Stimulated activated CD4-positive, alpha-beta T cell treated with anti-CD3 and anti-CD28 coated beads, Interleukin-2, amount 100 ng/mL, for 48 hours (primary cell): ENCODE measurements at regions not wholly inside any gene's neighbourhood (a gene's known extent, or its start where the extent isn't known, plus 50 kb on each side); places are given as distances from the start of the nearest gene placed in this dataset.

Experiments
- DNase-seq, 2 donors: peaks; one replicate each; pipeline ENCODE4 v3.0.0-alpha.2; 2020

GRCh38 chr6:141364232-141364631 is 768.5 kb upstream of the GJE1 start:
- no peak for DNase-seq

GRCh38 chr6:141361559-141361958 is 771.2 kb upstream of the GJE1 start:
- DNase-seq = no peak

GRCh38 chr6:141359953-141360352 is 772.8 kb upstream of the GJE1 start:
- DNase-seq = no peak

- no peak for DNase-seq
Measured at GRCh38 chr6:141354191-141354955, 778.4 kb upstream of the GJE1 start.

GRCh38 chr6:141351721-141352120 is 781.0 kb upstream of the GJE1 start:
- no peak for DNase-seq

- no peak for DNase-seq
Measured at GRCh38 chr6:141349710-141350109, 783.0 kb upstream of the GJE1 start.

GRCh38 chr6:141347906-141348492 is 784.7 kb upstream of the GJE1 start:
- no peak for DNase-seq

- no peak for DNase-seq
Measured at GRCh38 chr6:141347086-141347485, 785.6 kb upstream of the GJE1 start.

- DNase-seq = no peak
Measured at GRCh38 chr6:141346535-141346934, 786.2 kb upstream of the GJE1 start.

- no peak for DNase-seq
Measured at GRCh38 chr6:141337191-141337590, 795.5 kb upstream of the GJE1 start.

GRCh38 chr6:141335477-141336273 is 797.0 kb upstream of the GJE1 start:
- no peak for DNase-seq

- no peak for DNase-seq
Measured at GRCh38 chr6:141326925-141327324, 805.8 kb upstream of the GJE1 start.

- DNase-seq = peak; percentile 19 to 36
Measured at GRCh38 chr6:141326426-141326825, 806.3 kb upstream of the GJE1 start.

GRCh38 chr6:141321493-141322347 is 811.0 kb upstream of the GJE1 start:
- DNase-seq = no peak

- no peak for DNase-seq
Measured at GRCh38 chr6:141316236-141316635, 816.5 kb upstream of the GJE1 start.

- no peak for DNase-seq
Measured at GRCh38 chr6:141313986-141314385, 818.7 kb upstream of the GJE1 start.

- no peak for DNase-seq
Measured at GRCh38 chr6:141309295-141309694, 823.4 kb upstream of the GJE1 start.

- DNase-seq = no peak
Measured at GRCh38 chr6:141307309-141307998, 825.3 kb upstream of the GJE1 start.

GRCh38 chr6:141303907-141304306 is 828.8 kb upstream of the GJE1 start:
- no peak for DNase-seq

- DNase-seq = no peak
Measured at GRCh38 chr6:141301779-141302178, 830.9 kb upstream of the GJE1 start.

GRCh38 chr6:141290941-141291721 is 841.6 kb upstream of the GJE1 start:
- DNase-seq = no peak
